Activated naive CD4-positive, alpha-beta T cell treated with anti-CD3 and anti-CD28 coated beads, Interleukin-2, amount 50 U/mL, for 72 hours (primary cell): ENCODE measurements at regions not wholly inside any gene's neighbourhood (a gene's known extent, or its start where the extent isn't known, plus 50 kb on each side); places are given as distances from the start of the nearest gene placed in this dataset.

ENCODE experiments used
- ATAC-seq, 2 donors: fragments of 150-1000 bp; cut with Tn5 transposase; 2 replicates each; pipeline ENCODE4 v1.10.0; 2021; ENCODE audit warnings: mild to moderate bottlenecking in 2 of 2, moderate library complexity in 2 of 2
- DNase-seq, 2 donors: peaks; one replicate each; pipeline ENCODE4 v3.0.0; 2021 to 2022; ENCODE audit warnings: low spot score in 2 of 2
- H3K27ac Mint-ChIP-seq, 2 donors: one replicate each; pipeline ENCODE4 v1.8.0; 2022; ENCODE audit warnings: mild to moderate bottlenecking in 2 of 2, mixed read lengths in 2 of 2
- H3K36me3 Mint-ChIP-seq, 2 donors: one replicate each; pipeline ENCODE4 v1.8.0; 2022; ENCODE audit warnings: mixed read lengths in 2 of 2
- H3K9me3 Mint-ChIP-seq, 2 donors: one replicate each; pipeline ENCODE4 v1.8.0; 2022; ENCODE audit warnings: mixed read lengths in 2 of 2

GRCh38 chr5:2018390-2018724 is 135.6 kb upstream of the IRX4 start:
- Mint-ChIP-seq H3K9me3 (no peaks in the 10 kb centered on the region), H3K27ac (no peak overlapping the region), H3K36me3 (no peaks in the 10 kb centered on the region)
- ATAC-seq, result no peak
- no peak for DNase-seq

GRCh38 chr5:2017540-2018389 is 135.0 kb upstream of the IRX4 start:
- ATAC-seq (no peak), DNase-seq (peak in 1 of 2 donors; percentile 34)
- H3K36me3 Mint-ChIP-seq, result no peaks in the 10 kb centered on the region
- no peaks in the 10 kb centered on the region for H3K9me3 Mint-ChIP-seq
- no peak overlapping the region for H3K27ac Mint-ChIP-seq

GRCh38 chr5:2015961-2016360 is 133.2 kb upstream of the IRX4 start:
- no peaks in the 10 kb centered on the region for H3K9me3 Mint-ChIP-seq

DNA sequence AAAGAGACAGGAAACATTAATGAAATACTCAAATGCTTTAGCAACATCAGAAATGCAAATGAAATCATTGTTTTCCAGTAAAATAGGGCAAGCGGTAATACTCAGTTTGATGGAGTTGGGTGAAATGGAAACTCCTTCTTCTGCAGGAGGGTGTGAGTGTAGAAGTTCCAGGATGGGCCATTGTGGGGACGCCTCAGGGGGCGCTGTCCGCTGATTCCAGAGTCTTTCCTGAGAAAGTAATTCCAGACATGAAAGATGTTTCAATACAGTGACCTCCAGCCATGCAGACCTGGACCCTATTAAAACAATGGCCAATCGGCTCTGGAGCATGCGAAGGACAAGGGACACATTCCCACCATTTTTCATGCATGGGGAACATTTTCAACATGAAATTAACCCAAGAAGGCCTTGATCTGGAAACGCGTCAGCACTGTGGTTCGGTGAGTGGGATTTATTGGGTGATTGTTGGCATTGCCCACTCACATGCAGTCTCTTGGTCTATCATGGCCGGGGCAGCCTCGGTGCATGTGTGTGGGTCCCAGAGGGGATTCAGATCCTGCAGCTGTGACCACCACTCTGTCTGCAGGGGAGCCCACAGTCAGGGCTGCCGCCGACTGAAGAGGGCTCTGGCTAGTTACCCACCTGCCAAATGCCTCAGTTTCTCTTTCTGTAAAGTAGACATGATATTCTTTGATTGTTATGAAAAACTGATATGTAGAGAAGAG is 132.6 kb upstream of the IRX4 start:
- no peaks in the 10 kb centered on the region for H3K9me3 Mint-ChIP-seq
- H3K27ac Mint-ChIP-seq, result no peak overlapping the region
- no peak for DNase-seq
- no peak for ATAC-seq
- no peaks in the 10 kb centered on the region for H3K36me3 Mint-ChIP-seq

More at GRCh38 chr5:2015961-2016360, 133.2 kb upstream of the IRX4 start:
- Mint-ChIP-seq H3K36me3 (no peaks in the 10 kb centered on the region), H3K27ac (no peak overlapping the region)
- ATAC-seq (no peak), DNase-seq (no peak)

DNA sequence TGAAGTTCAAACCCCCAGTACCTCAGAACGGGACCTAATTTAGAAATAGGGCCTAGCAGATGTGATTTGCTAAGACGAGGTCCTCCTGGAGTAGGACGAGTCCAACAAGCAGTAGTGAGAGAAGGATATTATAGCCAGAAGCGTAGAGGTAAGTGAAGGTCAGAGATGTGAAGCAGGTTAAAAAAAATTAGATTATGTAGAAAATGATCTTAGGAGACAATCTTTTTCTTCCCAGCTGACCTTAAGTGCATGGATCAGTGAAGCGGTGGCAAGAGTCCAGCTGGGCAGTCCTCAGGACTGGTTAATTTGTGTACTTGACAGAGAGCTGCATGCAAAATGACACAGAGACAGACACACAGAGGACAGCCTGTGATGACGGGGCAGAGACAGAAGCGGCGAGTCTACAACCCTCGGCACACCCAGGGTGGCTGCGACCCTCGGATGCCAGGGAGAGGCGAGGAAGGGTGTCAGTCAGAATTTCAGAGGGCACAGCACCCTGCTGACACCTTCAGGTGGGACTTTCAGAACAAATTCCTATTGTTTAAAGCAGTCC is 131.4 kb upstream of the IRX4 start:
- H3K36me3 Mint-ChIP-seq, result no peaks in the 10 kb centered on the region
- ATAC-seq (no peak), DNase-seq (no peak)
- no peaks in the 10 kb centered on the region for H3K9me3 Mint-ChIP-seq
- no peak overlapping the region for H3K27ac Mint-ChIP-seq

GRCh38 chr5:2013301-2014057 is 130.8 kb upstream of the IRX4 start:
- ATAC-seq (no peak), DNase-seq (no peak)
- H3K27ac Mint-ChIP-seq, result no peak overlapping the region
- H3K36me3 Mint-ChIP-seq, result no peaks in the 10 kb centered on the region
- no peaks in the 10 kb centered on the region for H3K9me3 Mint-ChIP-seq

GRCh38 chr5:2012885-2013284 is 130.2 kb upstream of the IRX4 start:
- no peaks in the 10 kb centered on the region for H3K9me3 Mint-ChIP-seq
- no peak overlapping the region for H3K27ac Mint-ChIP-seq
- DNase-seq (no peak), ATAC-seq (no peak)
- H3K36me3 Mint-ChIP-seq, result no peaks in the 10 kb centered on the region

DNA sequence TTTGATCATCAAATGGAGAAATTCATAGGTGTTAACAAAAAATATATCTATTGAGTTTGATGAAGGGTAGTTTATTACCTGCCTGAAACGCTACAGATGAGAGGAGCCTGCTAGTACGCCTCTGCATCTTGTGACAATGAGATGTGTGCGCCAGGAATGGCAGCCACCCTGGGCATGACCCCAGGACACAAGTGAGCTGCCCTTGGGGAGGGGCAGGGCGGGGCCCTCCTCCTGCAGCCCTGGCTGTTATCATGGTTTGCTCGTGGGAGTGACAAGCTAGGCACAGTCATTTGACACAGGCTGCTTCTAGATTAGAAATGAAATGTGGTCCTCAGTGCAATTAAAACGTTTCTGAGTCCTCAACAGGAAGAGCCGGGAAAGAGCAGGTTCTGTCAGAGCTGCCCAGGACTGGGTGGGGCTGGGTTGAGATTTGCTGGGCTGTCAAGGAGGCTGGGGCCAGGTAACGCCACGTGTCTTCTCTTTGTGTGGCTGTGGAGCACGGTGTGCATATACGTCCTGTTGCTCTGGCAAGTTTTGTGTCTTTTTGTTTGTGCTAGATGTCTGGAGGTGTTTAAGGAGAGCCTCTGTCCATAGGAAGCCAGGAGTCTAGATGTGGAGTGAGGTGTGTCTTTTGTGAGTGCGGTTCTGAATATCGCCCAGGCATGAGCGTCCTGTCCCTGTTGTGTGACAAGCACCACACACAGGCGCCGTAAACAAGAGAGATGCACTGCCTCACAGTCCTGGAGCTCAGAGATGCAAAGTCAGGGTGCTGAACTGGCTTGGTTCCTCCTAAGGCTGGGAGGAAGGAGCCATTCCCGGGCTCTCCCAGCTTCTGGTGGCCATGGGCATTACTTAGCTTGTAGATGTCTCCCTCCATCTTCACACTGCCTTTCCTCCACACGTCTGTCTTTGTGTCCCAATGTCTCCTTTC is 129.0 kb upstream of the IRX4 start:
- DNase-seq, result no peak
- H3K9me3 Mint-ChIP-seq, result no peaks in the 10 kb centered on the region

GRCh38 chr5:2010940-2011339 is 128.2 kb upstream of the IRX4 start:
- Mint-ChIP-seq H3K36me3 (no peaks in the 10 kb centered on the region), H3K9me3 (no peaks in the 10 kb centered on the region), H3K27ac (no peak overlapping the region)
- ATAC-seq (no peak), DNase-seq (no peak)

More for the DNA sequence above, 129.0 kb upstream of the IRX4 start:
- Mint-ChIP-seq H3K36me3 (no peaks in the 10 kb centered on the region), H3K27ac (no peak overlapping the region)
- no peak for ATAC-seq

GRCh38 chr5:2009986-2010914 is 127.5 kb upstream of the IRX4 start:
- no peak for ATAC-seq
- Mint-ChIP-seq H3K9me3 (no peaks in the 10 kb centered on the region), H3K27ac (no peak overlapping the region), H3K36me3 (no peaks in the 10 kb centered on the region)
- no peak for DNase-seq

- no peak for ATAC-seq
- no peaks in the 10 kb centered on the region for H3K9me3 Mint-ChIP-seq
- H3K36me3 Mint-ChIP-seq, result no peaks in the 10 kb centered on the region
- no peak for DNase-seq
- H3K27ac Mint-ChIP-seq, result no peak overlapping the region
Observed at GRCh38 chr5:2008851-2009629, 126.3 kb upstream of the IRX4 start.

- no peak for DNase-seq
- ATAC-seq, result no peak
- H3K36me3 Mint-ChIP-seq, result no peaks in the 10 kb centered on the region
- no peaks in the 10 kb centered on the region for H3K9me3 Mint-ChIP-seq
- no peak overlapping the region for H3K27ac Mint-ChIP-seq
Observed at GRCh38 chr5:2007878-2008501, 125.3 kb upstream of the IRX4 start.

DNA sequence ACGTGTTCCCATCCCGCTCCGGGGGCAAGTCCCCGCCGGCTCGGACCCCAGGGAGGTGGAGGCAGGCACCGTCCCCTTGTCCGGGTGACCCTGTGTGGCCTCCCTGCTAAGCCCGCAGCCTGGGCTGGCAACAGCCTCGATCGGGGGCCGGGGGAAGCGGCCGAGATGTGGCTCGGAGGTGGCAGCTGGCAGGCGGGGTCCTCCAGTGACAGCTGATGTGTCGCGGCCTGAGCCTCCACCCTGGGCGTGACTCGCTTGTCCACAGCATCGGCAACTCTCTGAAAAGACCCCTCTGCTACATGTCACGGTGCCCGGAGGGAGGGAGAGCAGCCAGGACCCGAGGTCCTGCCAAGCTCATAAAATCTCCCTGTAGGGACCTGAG is 124.8 kb upstream of the IRX4 start:
- Mint-ChIP-seq H3K9me3 (no peaks in the 10 kb centered on the region), H3K27ac (no peak overlapping the region), H3K36me3 (no peaks in the 10 kb centered on the region)
- DNase-seq, result no peak
- ATAC-seq, result no peak

DNA sequence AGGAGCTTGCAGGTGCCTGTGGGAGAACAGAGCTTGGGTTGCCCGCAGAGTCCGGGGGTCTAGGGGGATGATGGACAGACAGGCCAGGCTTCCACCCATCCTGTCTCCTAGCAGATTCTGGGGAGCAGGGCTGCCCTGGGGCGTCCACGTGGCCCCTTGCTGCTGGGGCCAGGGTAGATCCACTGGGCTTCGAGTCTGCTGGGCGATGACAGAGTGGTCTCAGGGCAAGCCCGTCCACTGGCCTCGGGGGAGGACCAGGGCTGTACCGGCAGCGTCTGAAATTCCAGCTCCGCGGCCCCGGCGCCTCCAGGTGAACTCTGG is 124.2 kb upstream of the IRX4 start:
- H3K27ac Mint-ChIP-seq, result no peak overlapping the region
- DNase-seq (no peak), ATAC-seq (no peak)
- H3K9me3 Mint-ChIP-seq, result no peaks in the 10 kb centered on the region
- no peaks in the 10 kb centered on the region for H3K36me3 Mint-ChIP-seq
